ENCODE measurements at regions not wholly inside any gene's neighbourhood (a gene's known extent, or its start where the extent isn't known, plus 50 kb on each side); places are given as distances from the start of the nearest gene placed in this dataset.

DNA sequence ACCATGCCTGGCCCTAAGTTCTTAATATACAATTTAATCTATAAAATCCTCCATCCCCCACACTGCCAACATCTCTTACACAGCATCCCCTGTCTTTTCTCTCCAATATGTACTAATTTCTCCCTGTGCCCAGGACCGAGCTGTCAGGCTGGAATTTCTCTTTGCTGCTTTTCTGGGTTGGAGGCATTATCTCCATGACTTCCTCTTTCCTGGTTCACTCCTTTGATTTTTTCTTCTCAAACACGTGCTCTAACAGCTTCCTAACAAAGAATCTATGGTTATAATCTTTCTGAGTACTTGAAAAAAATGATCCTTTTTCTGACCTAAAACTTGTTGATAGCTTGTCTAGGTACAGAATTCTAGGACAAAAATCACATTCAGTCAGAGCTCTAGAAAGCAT, 112.8 kb downstream of the C1D start:
- TF ChIP-seq CTCF (IDR thresholded peaks at IDR 0.05; ENCODE audit: extremely low read depth, insufficient read depth, missing control alignments): no peak
- no peak for DNase-seq (ENCODE audit: low spot score)
- in situ Hi-C loops (cut with MboI; ENCODE audit: low pct_unique_long_range_greater_than_20kb, low sequenced_read_pairs, unreplicated experiment): no loop called here

GRCh38 chr2:67950919-67951318, 111.9 kb downstream of the C1D start:
- in situ Hi-C loops (cut with MboI; ENCODE audit: low pct_unique_long_range_greater_than_20kb, low sequenced_read_pairs, unreplicated experiment): no loop called here
- TF ChIP-seq CTCF (IDR thresholded peaks at IDR 0.05; ENCODE audit: extremely low read depth, insufficient read depth, missing control alignments): no peak
- DNase-seq (ENCODE audit: low spot score): no peak

DNA sequence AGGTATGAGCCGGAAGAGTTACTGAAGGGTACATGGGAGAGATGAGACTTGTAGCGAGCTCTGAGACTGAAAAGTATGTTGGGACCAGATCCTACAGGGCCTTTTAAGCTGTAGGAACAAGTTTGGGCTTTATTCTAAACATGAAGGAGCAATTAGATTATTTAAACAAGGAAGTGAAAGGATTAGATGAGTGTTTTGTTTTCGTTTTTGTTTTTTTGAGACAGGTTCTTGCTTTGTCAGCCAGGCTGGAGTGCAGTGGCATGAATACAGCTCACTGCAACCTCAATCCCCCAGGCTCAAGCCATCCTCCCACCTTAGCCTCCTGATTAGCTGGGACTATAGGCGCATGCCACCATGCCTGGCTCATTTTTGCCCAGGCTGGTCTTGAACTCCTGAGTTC, 110.7 kb downstream of the C1D start:
- no peak for TF ChIP-seq CTCF (IDR thresholded peaks at IDR 0.05; ENCODE audit: extremely low read depth, insufficient read depth, missing control alignments)
- DNase-seq (ENCODE audit: low spot score): no peak
- in situ Hi-C loops (cut with MboI; ENCODE audit: low pct_unique_long_range_greater_than_20kb, low sequenced_read_pairs, unreplicated experiment): no loop called here

- no peak for TF ChIP-seq CTCF (IDR thresholded peaks at IDR 0.05; ENCODE audit: extremely low read depth, insufficient read depth, missing control alignments)
- in situ Hi-C loops (cut with MboI; ENCODE audit: low pct_unique_long_range_greater_than_20kb, low sequenced_read_pairs, unreplicated experiment): no loop called here
- DNase-seq (ENCODE audit: low spot score): no peak
Measured at GRCh38 chr2:67954093-67954748, 108.6 kb downstream of the C1D start.

- DNase-seq (ENCODE audit: low spot score): no peak
- in situ Hi-C loops (cut with MboI; ENCODE audit: low pct_unique_long_range_greater_than_20kb, low sequenced_read_pairs, unreplicated experiment): no loop called here
- TF ChIP-seq CTCF (IDR thresholded peaks at IDR 0.05; ENCODE audit: extremely low read depth, insufficient read depth, missing control alignments): no peak
Measured at GRCh38 chr2:67955748-67956603, 106.8 kb downstream of the C1D start.

GRCh38 chr2:67965246-67965645, 97.6 kb downstream of the C1D start:
- TF ChIP-seq CTCF (IDR thresholded peaks at IDR 0.05; ENCODE audit: extremely low read depth, insufficient read depth, missing control alignments): no peak
- DNase-seq (ENCODE audit: low spot score): no peak
- in situ Hi-C loops (cut with MboI; ENCODE audit: low pct_unique_long_range_greater_than_20kb, low sequenced_read_pairs, unreplicated experiment): no loop called here
